ENCODE measurements at regions not wholly inside any gene's neighbourhood (a gene's known extent, or its start where the extent isn't known, plus 50 kb on each side); places are given as distances from the start of the nearest gene placed in this dataset.

DNA sequence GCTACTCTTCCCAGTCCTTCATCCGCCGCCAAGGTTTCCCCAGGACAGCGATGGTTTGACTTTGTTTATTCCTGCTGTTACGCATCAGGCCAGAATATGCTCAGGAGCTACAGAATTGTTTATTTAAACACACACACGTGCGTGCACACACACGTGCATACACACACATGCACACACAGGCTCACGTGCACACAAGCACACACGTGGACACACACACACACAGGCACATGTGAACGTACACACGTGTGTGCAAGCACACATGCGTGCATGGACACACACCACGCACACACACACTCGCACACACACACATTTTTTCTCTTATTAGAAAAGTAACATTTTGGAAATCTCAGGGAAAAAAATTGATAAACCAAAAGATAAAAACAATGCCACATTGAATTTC is 64.6 kb upstream of the UST start:
- TF ChIP-seq, protein P1, sequence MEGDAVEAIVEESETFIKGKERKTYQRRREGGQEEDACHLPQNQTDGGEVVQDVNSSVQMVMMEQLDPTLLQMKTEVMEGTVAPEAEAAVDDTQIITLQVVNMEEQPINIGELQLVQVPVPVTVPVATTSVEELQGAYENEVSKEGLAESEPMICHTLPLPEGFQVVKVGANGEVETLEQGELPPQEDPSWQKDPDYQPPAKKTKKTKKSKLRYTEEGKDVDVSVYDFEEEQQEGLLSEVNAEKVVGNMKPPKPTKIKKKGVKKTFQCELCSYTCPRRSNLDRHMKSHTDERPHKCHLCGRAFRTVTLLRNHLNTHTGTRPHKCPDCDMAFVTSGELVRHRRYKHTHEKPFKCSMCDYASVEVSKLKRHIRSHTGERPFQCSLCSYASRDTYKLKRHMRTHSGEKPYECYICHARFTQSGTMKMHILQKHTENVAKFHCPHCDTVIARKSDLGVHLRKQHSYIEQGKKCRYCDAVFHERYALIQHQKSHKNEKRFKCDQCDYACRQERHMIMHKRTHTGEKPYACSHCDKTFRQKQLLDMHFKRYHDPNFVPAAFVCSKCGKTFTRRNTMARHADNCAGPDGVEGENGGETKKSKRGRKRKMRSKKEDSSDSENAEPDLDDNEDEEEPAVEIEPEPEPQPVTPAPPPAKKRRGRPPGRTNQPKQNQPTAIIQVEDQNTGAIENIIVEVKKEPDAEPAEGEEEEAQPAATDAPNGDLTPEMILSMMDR (IDR thresholded peaks at IDR 0.05 in 2 of 3, conservative IDR thresholded peaks at IDR 0.05 in 1 of 3; ENCODE audit: borderline replicate concordance in 1 of 3, insufficient read depth in 1 of 3, low read depth in 2 of 3, low read length in 2 of 3) = no peak
- TF ChIP-seq EZH2 (IDR thresholded peaks at IDR 0.05) (no peak), SIN3A (IDR thresholded peaks at IDR 0.05; ENCODE audit: low read depth) (no peak), ZFX (IDR thresholded peaks at IDR 0.05) (no peak), POLR2AphosphoS5 (IDR thresholded peaks at IDR 0.05; ENCODE audit: low read depth, low read length) (no peak), POLR2A (IDR thresholded peaks at IDR 0.05; ENCODE audit: borderline replicate concordance, extremely low read depth, insufficient read depth, insufficient read length) (no peak), EZH2phosphoT487 (IDR thresholded peaks at IDR 0.05; ENCODE audit: borderline replicate concordance) (no peak)
- TF ChIP-seq, protein P2, sequence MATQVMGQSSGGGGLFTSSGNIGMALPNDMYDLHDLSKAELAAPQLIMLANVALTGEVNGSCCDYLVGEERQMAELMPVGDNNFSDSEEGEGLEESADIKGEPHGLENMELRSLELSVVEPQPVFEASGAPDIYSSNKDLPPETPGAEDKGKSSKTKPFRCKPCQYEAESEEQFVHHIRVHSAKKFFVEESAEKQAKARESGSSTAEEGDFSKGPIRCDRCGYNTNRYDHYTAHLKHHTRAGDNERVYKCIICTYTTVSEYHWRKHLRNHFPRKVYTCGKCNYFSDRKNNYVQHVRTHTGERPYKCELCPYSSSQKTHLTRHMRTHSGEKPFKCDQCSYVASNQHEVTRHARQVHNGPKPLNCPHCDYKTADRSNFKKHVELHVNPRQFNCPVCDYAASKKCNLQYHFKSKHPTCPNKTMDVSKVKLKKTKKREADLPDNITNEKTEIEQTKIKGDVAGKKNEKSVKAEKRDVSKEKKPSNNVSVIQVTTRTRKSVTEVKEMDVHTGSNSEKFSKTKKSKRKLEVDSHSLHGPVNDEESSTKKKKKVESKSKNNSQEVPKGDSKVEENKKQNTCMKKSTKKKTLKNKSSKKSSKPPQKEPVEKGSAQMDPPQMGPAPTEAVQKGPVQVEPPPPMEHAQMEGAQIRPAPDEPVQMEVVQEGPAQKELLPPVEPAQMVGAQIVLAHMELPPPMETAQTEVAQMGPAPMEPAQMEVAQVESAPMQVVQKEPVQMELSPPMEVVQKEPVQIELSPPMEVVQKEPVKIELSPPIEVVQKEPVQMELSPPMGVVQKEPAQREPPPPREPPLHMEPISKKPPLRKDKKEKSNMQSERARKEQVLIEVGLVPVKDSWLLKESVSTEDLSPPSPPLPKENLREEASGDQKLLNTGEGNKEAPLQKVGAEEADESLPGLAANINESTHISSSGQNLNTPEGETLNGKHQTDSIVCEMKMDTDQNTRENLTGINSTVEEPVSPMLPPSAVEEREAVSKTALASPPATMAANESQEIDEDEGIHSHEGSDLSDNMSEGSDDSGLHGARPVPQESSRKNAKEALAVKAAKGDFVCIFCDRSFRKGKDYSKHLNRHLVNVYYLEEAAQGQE (IDR thresholded peaks at IDR 0.05; ENCODE audit: low read depth) = no peak
